Motor neuron (in vitro differentiated cells): ENCODE measurements at regions not wholly inside any gene's neighbourhood (a gene's known extent, or its start where the extent isn't known, plus 50 kb on each side); places are given as distances from the start of the nearest gene placed in this dataset.
A peak's percentile ranks its signal among the peaks of the same experiment; 100 is the strongest.

Experiments
- ATAC-seq, 8 experiments: fragments of 200-7000 bp; cut with Tn5 transposase; replicated peaks in 6 of 8; 2 replicates each; pipeline ENCODE4 v1.8.0; 2021; ENCODE audit warnings: mild to moderate bottlenecking in 8 of 8, moderate library complexity in 8 of 8
- H3K27ac ChIP-seq, 2 donors: fragments of 250-450 bp; sonication (Bioruptor Pico); 2 replicates each; pipeline ENCODE4 v1.9.0; 2021; ENCODE audit warnings: antibody characterized with exemption in 2 of 2, mild to moderate bottlenecking in 2 of 2, moderate library complexity in 1 of 2
- H3K4me1 ChIP-seq, 2 donors: fragments of 250-450 bp; sonication (Bioruptor Pico); replicated peaks in 1 of 2; 2 replicates each; pipeline ENCODE4 v1.6.1; 2021; ENCODE audit warnings: antibody characterized with exemption in 2 of 2, mild to moderate bottlenecking in 2 of 2, moderate library complexity in 1 of 2
- H3K4me3 ChIP-seq, 5 donors: fragments of 250-450 bp; sonication (Bioruptor Pico); 2 replicates each; pipeline ENCODE4 v1.9.0; 2021; ENCODE audit warnings: antibody characterized with exemption in 5 of 5, mild to moderate bottlenecking in 5 of 5, moderate library complexity in 4 of 5
- WGBS, 10 experiments: fragments of 450-650 bp; shearing (Covaris generic); methylation state at CpG; one replicate each; pipeline ENCODE4 v1.0.0; 2022; 5-methylcytosine and 5-hydroxymethylcytosine counted together
- in situ Hi-C, 9 experiments: fragments of 400-800 bp; cut with MboI; loops; one replicate each; pipeline ENCODE4 v1.15.0; 2021; ENCODE audit warnings: low sequenced_read_pairs in 9 of 9, low pct_unique_long_range_greater_than_20kb in 2 of 9; ENCODE audit not compliant: unreplicated experiment in 9 of 9

GRCh38 chr5:39484673-39485072 is 59.9 kb upstream of the DAB2 start:
- peak in 5 of 8 experiments; percentile 62 to 68 (median 66) for ATAC-seq
- H3K27ac ChIP-seq: no peak overlapping the region
- 0 to 33% (median 33%) methylated on average over 1 of the region's 1 CpG; no CpG with 5 or more reads in 1 of the 10 experiments for WGBS, 10 experiments
- H3K4me3 ChIP-seq: no peak overlapping the region
- in situ Hi-C loops: no loop called here
- peaks cover 31% of the 10 kb centered on the region in 2 donors for H3K4me1 ChIP-seq

GRCh38 chr5:39482098-39482497 is 57.3 kb upstream of the DAB2 start:
- Histone ChIP-seq H3K4me3 (no peak overlapping the region), H3K4me1 (peaks cover 31% of the 10 kb centered on the region in 2 donors), H3K27ac (no peak overlapping the region)
- WGBS, 10 experiments: 88 to 100% (median 100%) methylated on average over 1 of the region's 1 CpG; no CpG with 5 or more reads in 2 of the 10 experiments
- no peak for ATAC-seq
- in situ Hi-C loops: no loop called here

- no peak overlapping the region for H3K4me3 ChIP-seq
- WGBS, 10 experiments: 53 to 100% (median 84%) methylated on average over 2 to 6 of the region's 6 CpGs
- in situ Hi-C loops: no loop called here
- ATAC-seq: no peak
- peaks cover 14 to 15% of the 10 kb centered on the region in 2 donors for H3K4me1 ChIP-seq
- no peak overlapping the region for H3K27ac ChIP-seq
Measured at GRCh38 chr5:39479537-39479936, 54.8 kb upstream of the DAB2 start.

GRCh38 chr5:39478863-39479262 is 54.1 kb upstream of the DAB2 start:
- no peak overlapping the region for H3K27ac ChIP-seq
- no peak for ATAC-seq
- H3K4me3 ChIP-seq: no peak overlapping the region
- in situ Hi-C loops: no loop called here
- 0 to 73% (median 0%) methylated on average over 1 of the region's 1 CpG for WGBS, 10 experiments
- peaks cover 7 to 9% of the 10 kb centered on the region in 2 donors for H3K4me1 ChIP-seq

GRCh38 chr5:39476843-39477220 is 52.1 kb upstream of the DAB2 start:
- H3K27ac ChIP-seq: no peak overlapping the region
- no peak overlapping the region for H3K4me3 ChIP-seq
- H3K4me1 ChIP-seq: no peaks in the 10 kb centered on the region
- WGBS, 10 experiments: 17 to 100% (median 97%) methylated on average over 1 to 2 of the region's 2 CpGs; no CpG with 5 or more reads in 1 of the 10 experiments
- no peak for ATAC-seq
- in situ Hi-C loops: no loop called here

- H3K27ac ChIP-seq: no peak overlapping the region
- no peak overlapping the region for H3K4me3 ChIP-seq
- peak in 3 of 8 experiments; percentile 54 to 66 (median 59) for ATAC-seq
- WGBS, 10 experiments: 9 to 93% (median 77%) methylated on average over 2 to 5 of the region's 5 CpGs
- no peaks in the 10 kb centered on the region for H3K4me1 ChIP-seq
- in situ Hi-C loops: no loop called here
Measured at GRCh38 chr5:39475881-39476842, 51.4 kb upstream of the DAB2 start.

- no peaks in the 10 kb centered on the region for H3K4me1 ChIP-seq
- no peak for ATAC-seq
- H3K4me3 ChIP-seq: no peak overlapping the region
- 26 to 100% (median 77%) methylated on average over 1 to 3 of the region's 3 CpGs; no CpG with 5 or more reads in 1 of the 10 experiments for WGBS, 10 experiments
- in situ Hi-C loops: no loop called here
- no peak overlapping the region for H3K27ac ChIP-seq
Measured at GRCh38 chr5:39475159-39475571, 50.4 kb upstream of the DAB2 start.
